ENCODE measurements at regions not wholly inside any gene's neighbourhood (a gene's known extent, or its start where the extent isn't known, plus 50 kb on each side); places are given as distances from the start of the nearest gene placed in this dataset.

DNA sequence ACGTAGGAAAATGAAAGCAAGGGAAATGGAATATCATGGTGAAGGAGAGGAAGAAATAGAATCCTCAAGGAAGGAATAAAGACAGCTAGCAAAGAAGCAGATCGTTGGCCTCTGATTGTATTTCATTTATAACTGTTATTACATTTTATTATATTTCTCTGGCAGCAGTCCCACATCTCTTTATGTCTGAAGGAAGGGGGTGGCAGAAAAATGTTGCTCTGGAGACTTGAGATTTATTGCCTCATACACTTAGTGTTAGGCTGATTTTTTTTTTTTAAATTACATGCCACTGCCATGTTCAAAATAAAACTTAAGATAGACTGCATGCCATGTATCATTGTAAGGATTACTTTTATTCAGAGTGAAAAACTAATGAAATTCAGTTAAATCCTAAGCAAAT is 971.7 kb upstream of the CHORDC1 start:
- TF ChIP-seq SIN3A (IDR thresholded peaks at IDR 0.05; ENCODE audit: borderline replicate concordance, insufficient read depth, low read length), result no peak
- no peak for TF ChIP-seq POLR2AphosphoS5 (IDR thresholded peaks at IDR 0.05; ENCODE audit: low read depth, low read length)
- no peak for TF ChIP-seq TAF1 (IDR thresholded peaks at IDR 0.05; ENCODE audit: borderline replicate concordance, insufficient read depth, low read length)
- TF ChIP-seq, protein P1, sequence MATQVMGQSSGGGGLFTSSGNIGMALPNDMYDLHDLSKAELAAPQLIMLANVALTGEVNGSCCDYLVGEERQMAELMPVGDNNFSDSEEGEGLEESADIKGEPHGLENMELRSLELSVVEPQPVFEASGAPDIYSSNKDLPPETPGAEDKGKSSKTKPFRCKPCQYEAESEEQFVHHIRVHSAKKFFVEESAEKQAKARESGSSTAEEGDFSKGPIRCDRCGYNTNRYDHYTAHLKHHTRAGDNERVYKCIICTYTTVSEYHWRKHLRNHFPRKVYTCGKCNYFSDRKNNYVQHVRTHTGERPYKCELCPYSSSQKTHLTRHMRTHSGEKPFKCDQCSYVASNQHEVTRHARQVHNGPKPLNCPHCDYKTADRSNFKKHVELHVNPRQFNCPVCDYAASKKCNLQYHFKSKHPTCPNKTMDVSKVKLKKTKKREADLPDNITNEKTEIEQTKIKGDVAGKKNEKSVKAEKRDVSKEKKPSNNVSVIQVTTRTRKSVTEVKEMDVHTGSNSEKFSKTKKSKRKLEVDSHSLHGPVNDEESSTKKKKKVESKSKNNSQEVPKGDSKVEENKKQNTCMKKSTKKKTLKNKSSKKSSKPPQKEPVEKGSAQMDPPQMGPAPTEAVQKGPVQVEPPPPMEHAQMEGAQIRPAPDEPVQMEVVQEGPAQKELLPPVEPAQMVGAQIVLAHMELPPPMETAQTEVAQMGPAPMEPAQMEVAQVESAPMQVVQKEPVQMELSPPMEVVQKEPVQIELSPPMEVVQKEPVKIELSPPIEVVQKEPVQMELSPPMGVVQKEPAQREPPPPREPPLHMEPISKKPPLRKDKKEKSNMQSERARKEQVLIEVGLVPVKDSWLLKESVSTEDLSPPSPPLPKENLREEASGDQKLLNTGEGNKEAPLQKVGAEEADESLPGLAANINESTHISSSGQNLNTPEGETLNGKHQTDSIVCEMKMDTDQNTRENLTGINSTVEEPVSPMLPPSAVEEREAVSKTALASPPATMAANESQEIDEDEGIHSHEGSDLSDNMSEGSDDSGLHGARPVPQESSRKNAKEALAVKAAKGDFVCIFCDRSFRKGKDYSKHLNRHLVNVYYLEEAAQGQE (IDR thresholded peaks at IDR 0.05; ENCODE audit: insufficient read depth in 1 of 2, low read depth in 2 of 2, low read length in 2 of 2), result no peak
- TF ChIP-seq FOXP2 (optimal IDR thresholded peaks at IDR 0.05; ENCODE audit: borderline replicate concordance, extremely low read depth, extremely low read length, insufficient read depth), result no peak

GRCh38 chr11:91188484-91188883 is 965.6 kb upstream of the CHORDC1 start:
- TF ChIP-seq TAF1 (IDR thresholded peaks at IDR 0.05; ENCODE audit: borderline replicate concordance, insufficient read depth, low read length) (no peak), POLR2AphosphoS5 (IDR thresholded peaks at IDR 0.05; ENCODE audit: low read depth, low read length) (no peak), SIN3A (IDR thresholded peaks at IDR 0.05; ENCODE audit: borderline replicate concordance, insufficient read depth, low read length) (no peak), FOXP2 (optimal IDR thresholded peaks at IDR 0.05; ENCODE audit: borderline replicate concordance, extremely low read depth, extremely low read length, insufficient read depth) (no peak)
- TF ChIP-seq, protein P1 (IDR thresholded peaks at IDR 0.05; ENCODE audit: insufficient read depth in 1 of 2, low read depth in 2 of 2, low read length in 2 of 2), result no peak

GRCh38 chr11:91187314-91187713 is 964.5 kb upstream of the CHORDC1 start:
- TF ChIP-seq SIN3A (IDR thresholded peaks at IDR 0.05; ENCODE audit: borderline replicate concordance, insufficient read depth, low read length) (no peak), TAF1 (IDR thresholded peaks at IDR 0.05; ENCODE audit: borderline replicate concordance, insufficient read depth, low read length) (no peak), POLR2AphosphoS5 (IDR thresholded peaks at IDR 0.05; ENCODE audit: low read depth, low read length) (no peak), FOXP2 (optimal IDR thresholded peaks at IDR 0.05; ENCODE audit: borderline replicate concordance, extremely low read depth, extremely low read length, insufficient read depth) (no peak)
- TF ChIP-seq, protein P1 (IDR thresholded peaks at IDR 0.05; ENCODE audit: insufficient read depth in 1 of 2, low read depth in 2 of 2, low read length in 2 of 2), result no peak

DNA sequence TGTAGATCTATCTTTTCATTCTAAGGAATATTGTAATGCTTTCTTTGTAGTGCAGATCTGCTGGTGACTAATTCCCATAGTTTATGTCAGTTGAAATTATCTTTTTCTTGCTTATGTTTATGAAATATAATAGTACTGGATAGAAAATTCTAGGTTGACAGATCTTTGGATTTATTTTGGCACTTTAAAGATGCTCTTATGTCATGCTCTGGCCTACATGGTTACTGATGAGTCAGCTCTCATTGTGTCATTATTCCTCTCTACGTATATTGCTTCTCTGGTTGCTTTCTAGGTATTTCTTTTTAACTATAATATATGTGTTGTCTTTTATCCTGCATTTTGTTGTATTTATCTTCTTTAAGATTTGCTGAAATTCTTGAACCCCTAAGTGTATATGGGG is 955.5 kb upstream of the CHORDC1 start:
- TF ChIP-seq SIN3A (IDR thresholded peaks at IDR 0.05; ENCODE audit: borderline replicate concordance, insufficient read depth, low read length) (no peak), FOXP2 (optimal IDR thresholded peaks at IDR 0.05; ENCODE audit: borderline replicate concordance, extremely low read depth, extremely low read length, insufficient read depth) (no peak), POLR2AphosphoS5 (IDR thresholded peaks at IDR 0.05; ENCODE audit: low read depth, low read length) (no peak)
- TF ChIP-seq, protein P1 (IDR thresholded peaks at IDR 0.05; ENCODE audit: insufficient read depth in 1 of 2, low read depth in 2 of 2, low read length in 2 of 2), result no peak

DNA sequence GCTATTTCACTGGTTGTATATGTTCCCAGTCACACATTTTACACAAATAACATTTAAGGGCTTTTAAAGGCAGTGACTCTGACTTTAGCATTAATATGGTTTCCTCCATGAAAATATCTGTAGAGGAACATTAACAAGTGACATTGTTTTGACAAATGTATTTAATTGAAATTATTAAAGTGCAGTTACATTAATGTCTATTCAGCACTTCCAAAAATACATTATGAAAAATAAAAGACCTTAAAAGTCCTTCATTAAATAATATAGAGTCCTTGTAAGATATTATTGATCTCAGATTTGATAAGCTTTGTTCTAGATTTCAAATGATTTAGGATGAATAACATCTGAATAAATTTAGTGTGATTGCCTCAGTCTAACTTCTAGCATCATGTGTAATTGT is 951.9 kb upstream of the CHORDC1 start:
- TF ChIP-seq TAF1 (IDR thresholded peaks at IDR 0.05; ENCODE audit: borderline replicate concordance, insufficient read depth, low read length) (no peak), FOXP2 (optimal IDR thresholded peaks at IDR 0.05; ENCODE audit: borderline replicate concordance, extremely low read depth, extremely low read length, insufficient read depth) (no peak), POLR2AphosphoS5 (IDR thresholded peaks at IDR 0.05; ENCODE audit: low read depth, low read length) (no peak), SIN3A (IDR thresholded peaks at IDR 0.05; ENCODE audit: borderline replicate concordance, insufficient read depth, low read length) (no peak)
- TF ChIP-seq, protein P1 (IDR thresholded peaks at IDR 0.05; ENCODE audit: insufficient read depth in 1 of 2, low read depth in 2 of 2, low read length in 2 of 2), result no peak
